ENCODE measurements at regions not wholly inside any gene's neighbourhood (a gene's known extent, or its start where the extent isn't known, plus 50 kb on each side); places are given as distances from the start of the nearest gene placed in this dataset.
"Not testable (repeated sequence)": the region's sequence is repeated elsewhere in the genome, so short reads cannot be mapped to it uniquely, and the experiment has no call there.

DNA sequence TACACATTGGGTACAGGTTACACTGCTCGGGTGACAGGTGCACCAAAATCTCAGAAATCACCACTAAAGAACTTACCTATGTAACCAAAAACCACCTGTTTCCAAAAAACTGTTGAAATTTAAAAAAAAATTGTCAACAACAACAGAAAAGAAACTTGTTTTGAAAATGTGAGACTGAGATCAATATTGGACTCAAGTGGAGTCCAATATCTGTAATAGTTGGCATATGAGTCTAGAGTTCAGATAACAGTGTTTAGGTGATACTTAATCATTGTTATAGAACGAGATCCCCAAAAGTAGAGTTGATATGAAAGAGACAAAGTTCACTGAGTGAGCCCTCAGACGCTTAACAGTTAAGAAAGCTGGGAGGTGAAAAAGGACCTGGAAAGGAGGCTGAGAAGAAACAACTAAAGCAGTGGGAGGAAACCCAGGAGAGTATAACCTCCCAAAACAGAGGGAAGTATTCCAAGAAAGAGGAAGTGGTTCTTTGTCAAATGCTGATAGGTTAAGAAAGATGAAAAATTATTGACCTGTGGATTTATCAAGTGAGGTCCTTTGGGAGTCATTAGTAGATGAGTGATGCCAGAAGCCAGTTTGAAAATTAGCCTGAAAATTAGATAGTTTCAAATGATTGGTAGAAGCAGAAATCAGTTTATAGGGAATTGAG, 388.6 kb upstream of the DPH6 start:
- no peak for DNase-seq (ENCODE audit: low read depth, low spot score)
- H3K4me3 ChIP-seq (ENCODE audit: low read length), result no peak overlapping the region

DNA sequence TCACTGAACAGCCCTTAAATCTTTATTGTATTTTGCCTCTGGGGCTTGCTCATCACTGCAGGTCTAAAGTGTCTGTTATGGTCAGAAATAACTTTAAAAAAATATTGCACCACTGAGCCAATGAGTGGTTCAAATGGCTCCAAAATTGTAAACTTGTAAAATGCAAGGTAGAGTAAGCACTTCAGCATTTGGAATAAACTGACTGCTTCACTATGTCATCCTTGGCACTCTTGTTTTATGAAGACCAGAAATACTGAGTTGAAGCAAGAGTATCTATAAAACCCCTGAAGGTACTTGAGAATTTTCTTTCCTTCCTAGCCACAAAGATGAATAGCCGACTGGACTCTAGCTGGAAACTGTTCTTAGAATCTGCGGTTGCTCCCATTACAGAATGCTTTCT, 390.3 kb upstream of the DPH6 start:
- no peak overlapping the region for H3K4me3 ChIP-seq (ENCODE audit: low read length)
- DNase-seq (ENCODE audit: low read depth, low spot score), result no peak

DNA sequence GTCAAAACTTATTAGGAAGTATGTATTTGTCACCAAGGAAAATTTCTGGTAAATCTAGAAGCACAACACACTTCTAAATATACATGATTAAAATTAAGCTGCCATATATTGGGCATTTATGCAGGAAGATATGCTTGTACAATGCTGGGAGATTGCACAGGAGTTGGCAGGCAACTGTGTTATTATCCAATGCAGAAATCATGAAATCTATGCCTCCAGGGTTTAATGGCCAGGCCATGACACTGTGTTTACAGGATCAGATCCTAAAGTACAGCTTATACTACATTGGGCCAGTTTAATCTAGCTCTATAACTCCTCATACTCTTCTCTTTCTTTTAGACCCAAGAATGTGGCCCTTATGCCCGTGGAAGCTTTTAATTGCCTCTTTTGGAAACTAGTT, 391.4 kb upstream of the DPH6 start:
- no peak for DNase-seq (ENCODE audit: low read depth, low spot score)

DNA sequence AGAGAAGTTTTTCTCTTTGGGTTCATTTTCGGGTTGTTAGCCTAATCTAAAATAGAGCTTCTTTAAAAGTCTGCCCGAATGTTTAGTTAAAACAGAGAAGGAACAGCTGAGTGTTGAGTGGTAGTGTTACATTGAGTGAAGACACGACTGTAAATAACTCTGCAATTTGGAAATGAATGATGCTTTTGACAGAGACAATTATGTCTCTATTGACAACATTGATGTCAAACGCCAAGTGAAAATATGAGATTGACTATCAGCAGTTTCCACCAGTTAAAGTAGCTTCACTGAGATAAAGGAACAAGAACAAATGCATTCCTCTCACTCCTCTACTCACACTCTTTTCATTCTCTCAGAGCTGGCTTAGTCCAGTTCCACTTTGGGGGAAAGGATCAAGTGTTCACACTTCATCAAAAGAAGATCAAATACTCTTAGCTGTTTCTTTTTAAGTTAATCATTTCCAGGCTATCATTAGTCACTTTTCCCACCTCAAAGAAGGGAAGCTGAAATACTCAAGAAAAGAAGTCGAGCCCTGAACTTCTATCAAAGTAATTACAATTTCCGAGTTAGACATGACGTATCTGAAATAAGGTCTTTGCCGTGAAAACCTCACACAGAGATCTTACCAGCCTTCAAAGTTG, 399.1 kb upstream of the DPH6 start:
- H3K4me3 ChIP-seq (ENCODE audit: low read length), result no peak overlapping the region
- no peak for DNase-seq (ENCODE audit: low read depth, low spot score)

More for the DNA sequence above, 391.4 kb upstream of the DPH6 start:
- H3K4me3 ChIP-seq (ENCODE audit: low read length), result no peak overlapping the region

DNA sequence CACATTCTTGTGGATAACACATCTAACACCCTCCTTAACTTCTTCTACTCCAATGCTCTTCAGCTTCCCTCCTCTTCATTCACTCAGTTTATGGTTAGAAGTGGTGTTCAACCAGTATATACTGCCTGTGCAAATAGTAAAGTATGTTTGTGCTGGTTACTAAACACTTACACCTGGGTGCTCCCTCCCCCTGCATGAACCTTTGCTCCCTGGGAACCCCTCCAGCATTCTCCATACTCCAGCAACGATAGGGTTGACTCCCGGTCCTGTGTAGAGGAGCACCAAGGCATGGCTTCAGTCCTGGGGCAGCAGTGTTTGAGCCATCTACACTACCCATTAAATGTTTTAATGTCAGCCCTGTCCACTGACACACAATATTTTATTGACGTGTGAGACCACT, 407.5 kb upstream of the DPH6 start:
- no peak for DNase-seq (ENCODE audit: low read depth, low spot score)
- no peak overlapping the region for H3K4me3 ChIP-seq (ENCODE audit: low read length)

DNA sequence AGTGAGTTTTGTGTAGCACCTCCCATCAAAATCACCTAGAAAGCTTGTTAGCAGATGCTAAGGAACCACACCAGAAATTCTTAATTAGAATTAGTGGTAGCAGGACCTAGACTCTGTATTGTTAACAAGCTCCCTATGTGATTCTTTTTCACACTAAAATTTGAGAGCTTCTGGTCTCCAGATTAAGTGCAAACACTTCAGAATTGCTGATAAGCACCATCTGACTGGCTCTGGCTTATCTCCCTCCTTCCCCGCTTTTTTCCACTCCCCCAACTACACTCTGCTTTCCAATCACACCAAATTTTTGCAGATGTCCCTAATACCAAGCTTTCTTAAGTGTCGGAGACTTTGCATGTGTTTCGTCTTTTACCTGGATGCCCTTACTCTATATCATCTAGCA, 410.1 kb upstream of the DPH6 start:
- DNase-seq (ENCODE audit: low read depth, low spot score), result no peak
- H3K4me3 ChIP-seq (ENCODE audit: low read length), result no peak overlapping the region

DNA sequence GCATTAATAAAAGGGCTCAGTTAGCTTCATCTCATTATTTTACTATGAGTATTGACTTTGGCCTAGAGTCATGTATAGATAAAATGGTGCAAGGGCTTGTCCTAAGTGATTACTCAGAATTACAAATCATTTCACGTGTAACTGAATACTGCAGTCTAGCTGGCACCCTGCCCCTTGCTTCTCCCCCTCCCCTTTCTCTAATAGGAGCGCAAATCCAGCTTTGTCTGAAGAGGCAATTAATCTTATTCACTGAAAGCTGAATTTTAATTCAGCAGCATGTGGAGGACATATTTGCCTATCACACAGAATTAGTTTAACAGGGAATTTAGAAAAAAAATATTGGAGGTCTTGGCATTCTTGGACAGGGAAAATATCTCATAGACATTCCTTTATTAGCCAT, 412.1 kb upstream of the DPH6 start:
- no peak for DNase-seq (ENCODE audit: low read depth, low spot score)
- no peak overlapping the region for H3K4me3 ChIP-seq (ENCODE audit: low read length)

DNA sequence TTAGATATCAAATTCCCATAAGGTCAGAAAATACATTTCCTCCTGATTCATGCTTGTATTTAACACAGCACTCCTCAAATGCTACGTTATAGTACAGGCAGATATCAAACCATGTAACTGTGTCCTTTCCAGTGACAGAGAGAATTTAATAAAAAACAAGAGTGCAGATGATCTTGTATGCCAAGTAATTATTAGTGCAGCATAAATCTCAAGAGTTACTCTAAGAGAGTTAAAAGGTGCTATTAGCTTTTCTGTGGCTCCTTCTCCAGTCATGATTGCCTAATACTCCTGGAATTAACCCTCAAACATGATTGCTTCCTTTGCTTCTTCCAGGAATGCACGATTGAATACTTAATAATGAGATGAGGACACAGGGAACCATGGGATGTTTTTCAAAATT, 413.0 kb upstream of the DPH6 start:
- no peak overlapping the region for H3K4me3 ChIP-seq (ENCODE audit: low read length)
- no peak for DNase-seq (ENCODE audit: low read depth, low spot score)

DNA sequence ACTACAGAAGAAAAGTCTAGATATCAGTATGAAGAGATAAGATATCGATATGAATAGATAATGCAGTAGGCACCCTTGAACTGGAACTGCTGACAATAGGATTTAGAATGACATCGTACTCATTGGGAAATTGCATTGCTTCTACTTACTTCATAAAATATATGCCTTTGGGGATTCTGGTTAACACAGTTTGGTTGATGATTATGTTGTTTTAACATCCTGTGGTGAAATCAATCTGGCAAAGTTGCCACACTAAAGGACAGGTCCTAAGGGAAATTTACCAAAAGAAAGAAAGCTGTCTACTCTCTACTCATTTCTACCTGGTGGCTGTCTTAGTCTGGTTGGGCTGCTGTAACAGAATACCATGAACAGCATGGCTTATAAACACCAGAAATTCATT, 417.4 kb upstream of the DPH6 start:
- no peak overlapping the region for H3K4me3 ChIP-seq (ENCODE audit: low read length)
- DNase-seq (ENCODE audit: low read depth, low spot score), result no peak

DNA sequence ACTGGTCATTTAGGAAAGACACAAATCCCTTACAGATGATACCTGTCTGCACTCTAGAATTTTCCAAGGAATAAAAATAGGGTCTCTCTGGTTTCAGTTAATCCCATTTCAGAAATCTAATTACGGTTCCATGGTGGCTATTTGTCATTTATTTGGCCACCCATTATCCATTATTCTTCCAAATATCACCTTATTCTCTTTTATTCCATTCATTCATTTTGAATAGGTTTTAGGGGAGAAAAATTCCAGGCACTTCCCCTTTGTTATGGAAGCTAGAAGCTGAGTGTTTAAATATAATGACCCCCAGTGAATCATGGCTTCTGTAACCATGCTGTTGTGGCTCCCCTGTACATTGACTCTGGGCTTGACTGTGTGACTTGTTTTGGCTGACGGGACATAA, 420.8 kb upstream of the DPH6 start:
- DNase-seq (ENCODE audit: low read depth, low spot score), result no peak
- H3K4me3 ChIP-seq (ENCODE audit: low read length), result no peak overlapping the region

DNA sequence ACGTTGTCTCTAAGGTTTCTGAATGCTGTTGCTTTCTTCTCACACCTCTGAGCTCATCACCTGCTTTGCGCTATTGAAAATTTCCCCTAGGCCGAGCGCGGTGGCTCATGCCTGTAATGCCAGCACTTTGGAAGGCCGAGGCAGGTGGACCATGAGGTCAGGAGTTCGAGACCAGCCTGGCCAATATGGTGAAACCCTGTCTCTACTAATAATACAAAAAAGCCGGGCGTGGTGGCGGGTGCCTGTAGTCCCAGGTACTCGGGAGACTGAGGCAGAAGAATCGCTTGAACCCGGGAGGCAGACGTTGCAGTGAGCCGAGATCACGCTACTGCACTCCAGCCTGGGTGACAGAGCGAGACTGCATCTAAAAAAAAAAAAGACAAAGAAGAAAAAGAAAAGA, 422.0 kb upstream of the DPH6 start:
- H3K4me3 ChIP-seq (ENCODE audit: low read length); DNase-seq (ENCODE audit: low read depth, low spot score): not testable (repeated sequence)

DNA sequence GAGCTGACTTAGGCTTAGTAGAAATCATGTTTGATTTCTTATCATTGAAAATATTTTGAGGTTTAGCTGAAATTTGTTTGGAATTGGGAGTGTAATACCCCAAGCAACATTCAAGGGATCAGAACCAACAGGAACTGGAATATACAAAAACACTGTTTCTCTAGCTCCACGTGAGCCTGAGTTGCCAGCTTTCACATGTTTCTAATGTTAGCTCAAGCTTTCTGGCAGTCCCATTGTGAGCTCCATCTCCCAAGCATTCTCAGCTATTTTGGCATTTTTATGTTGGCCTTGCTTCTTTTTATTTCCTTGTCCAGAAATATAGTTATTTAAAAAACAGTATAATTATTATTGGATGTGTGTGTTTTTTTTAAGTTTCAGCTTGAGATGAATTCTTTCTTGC, 427.1 kb upstream of the DPH6 start:
- DNase-seq (ENCODE audit: low read depth, low spot score), result no peak
- no peak overlapping the region for H3K4me3 ChIP-seq (ENCODE audit: low read length)

DNA sequence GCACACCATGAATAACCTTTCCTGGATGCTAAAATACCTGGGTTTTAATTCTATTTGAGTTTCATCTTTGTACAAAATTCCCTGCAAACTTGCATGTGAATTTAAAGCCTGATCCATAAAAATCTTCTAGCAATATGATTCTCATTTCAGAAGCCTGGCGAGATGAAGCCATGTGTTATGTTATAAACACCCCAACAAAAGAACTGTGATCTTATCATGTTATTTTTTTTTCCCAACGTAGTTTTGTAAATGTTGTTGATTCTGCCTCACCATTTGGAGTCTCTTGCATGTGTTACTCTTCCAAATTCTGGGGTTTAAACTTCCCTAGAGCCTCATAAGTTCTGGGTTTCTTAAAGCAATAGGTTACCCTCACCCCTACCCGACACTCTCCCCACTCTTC, 428.1 kb upstream of the DPH6 start:
- DNase-seq (ENCODE audit: low read depth, low spot score), result no peak
- no peak overlapping the region for H3K4me3 ChIP-seq (ENCODE audit: low read length)

DNA sequence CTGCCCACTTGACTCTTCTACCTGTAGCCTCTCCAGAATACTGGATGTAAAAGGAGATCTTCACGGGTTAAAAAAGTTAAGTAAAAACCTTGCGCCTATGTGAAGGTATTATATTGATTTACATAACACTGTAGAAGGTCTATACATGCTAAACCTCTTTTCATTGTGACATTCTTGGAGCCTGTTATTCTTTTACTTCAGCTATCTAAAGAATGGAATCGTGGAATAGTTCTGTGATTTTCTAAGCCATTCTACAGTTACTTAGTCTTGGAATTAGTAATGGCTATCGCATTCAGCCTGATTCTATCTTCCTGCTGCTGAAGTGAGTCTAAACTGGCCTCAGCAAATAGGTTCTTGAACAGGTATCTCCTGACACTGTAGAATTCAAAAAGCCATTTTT, 430.0 kb upstream of the DPH6 start:
- H3K4me3 ChIP-seq (ENCODE audit: low read length), result no peak overlapping the region
- DNase-seq (ENCODE audit: low read depth, low spot score), result no peak

DNA sequence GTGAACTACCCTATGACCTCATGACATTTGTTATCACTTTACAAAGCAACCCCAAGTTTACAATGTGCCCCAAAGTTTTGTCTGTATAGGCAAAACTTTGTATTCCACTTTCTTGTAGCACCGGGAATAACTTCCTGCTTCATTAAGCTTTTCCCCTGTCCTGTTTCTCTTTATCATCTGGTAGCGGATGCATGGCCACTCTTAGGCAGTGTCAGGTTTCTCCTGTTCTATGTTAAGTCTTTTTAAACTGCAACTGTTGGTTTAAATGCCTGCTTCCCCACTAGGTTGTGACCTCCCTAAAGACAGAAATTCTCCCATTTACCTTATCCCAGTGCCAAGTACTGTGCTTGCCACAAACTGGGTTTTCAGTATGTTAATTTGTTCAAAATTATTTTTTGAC, 433.6 kb upstream of the DPH6 start:
- DNase-seq (ENCODE audit: low read depth, low spot score), result no peak
- no peak overlapping the region for H3K4me3 ChIP-seq (ENCODE audit: low read length)

DNA sequence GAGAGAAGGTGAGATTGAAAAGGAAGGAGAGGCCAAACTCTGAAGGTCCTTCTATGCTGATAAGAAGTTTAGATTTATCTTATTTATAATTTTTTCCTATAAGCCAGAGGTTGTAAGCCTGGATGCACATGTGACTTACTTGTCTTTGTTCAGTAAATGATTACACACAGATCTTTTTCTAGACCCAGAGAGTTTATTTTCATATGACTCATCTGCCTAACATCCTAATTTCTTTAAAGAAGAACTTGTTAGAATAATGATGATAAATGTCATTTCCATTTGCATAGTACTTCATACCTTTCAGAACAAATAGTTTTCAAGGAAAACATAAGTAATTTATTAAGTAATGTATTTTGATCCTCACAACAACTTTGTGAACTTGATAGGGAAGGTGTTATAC, 434.8 kb upstream of the DPH6 start:
- H3K4me3 ChIP-seq (ENCODE audit: low read length), result no peak overlapping the region
- DNase-seq (ENCODE audit: low read depth, low spot score), result no peak

DNA sequence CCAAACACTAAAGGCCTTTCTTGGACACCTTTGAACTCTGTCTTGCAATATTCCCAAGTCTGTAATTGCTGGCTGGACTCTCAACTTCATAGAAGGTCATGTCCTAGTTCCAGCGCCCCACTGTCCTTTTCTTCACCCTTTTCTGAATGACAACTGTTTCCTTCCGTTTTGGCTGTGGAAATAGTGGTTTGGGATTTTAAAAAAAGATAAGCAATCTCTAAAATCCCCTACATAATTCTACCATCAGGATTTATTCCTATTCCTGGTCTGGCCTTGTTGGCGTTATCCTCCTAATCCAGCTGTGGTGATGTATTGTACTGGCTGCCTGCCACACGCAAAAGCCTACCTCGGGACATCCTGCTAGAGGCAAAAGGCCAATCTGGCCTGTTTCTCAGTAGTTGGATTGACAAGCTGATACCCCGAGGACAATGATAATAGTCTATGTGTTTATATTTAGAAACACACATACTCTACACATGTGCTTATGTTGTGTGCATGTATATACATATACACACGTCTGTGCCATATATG, 440.3 kb upstream of the DPH6 start:
- DNase-seq (ENCODE audit: low read depth, low spot score), result no peak

DNA sequence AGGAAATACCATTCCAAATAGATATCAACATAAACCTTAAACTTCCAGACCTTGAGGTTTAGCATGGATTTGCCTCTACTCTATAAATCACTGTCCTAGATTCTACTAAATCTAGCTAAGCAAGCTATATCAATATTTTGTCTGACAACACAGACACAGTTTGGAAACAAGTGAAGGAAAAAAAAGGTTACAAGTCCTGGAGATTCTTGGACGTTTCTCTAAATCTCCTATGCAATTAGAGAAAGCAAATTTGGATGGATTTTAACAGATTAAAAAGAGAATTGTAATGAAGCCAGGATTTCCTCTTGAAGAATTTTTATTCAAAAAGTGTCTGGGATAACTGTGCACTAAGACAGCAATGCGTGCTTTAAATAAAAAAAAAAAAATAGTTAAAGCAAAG, 441.1 kb upstream of the DPH6 start:
- DNase-seq (ENCODE audit: low read depth, low spot score), result no peak
- no peak overlapping the region for H3K4me3 ChIP-seq (ENCODE audit: low read length)

More for the DNA sequence above, 440.3 kb upstream of the DPH6 start:
- H3K4me3 ChIP-seq (ENCODE audit: low read length), result no peak overlapping the region

DNA sequence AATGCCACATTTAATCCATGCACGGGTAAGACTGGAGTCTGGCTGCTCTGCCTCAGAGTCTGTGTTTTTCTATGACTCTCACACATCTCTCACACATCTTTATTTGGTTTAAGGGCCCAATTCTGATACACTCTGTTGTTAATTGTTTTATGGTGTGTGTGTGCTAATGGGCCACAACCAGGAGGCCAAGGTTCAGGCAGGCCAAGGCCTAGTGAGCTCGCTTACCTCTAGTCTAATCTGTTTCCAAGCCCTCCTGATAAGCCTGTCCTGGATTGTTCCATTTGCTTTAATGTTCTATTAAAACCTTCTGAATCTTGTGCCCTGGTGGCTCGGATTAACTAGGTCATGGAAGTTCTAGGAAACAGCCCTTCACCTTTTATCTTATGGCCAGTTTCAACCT, 445.4 kb upstream of the DPH6 start:
- no peak for DNase-seq (ENCODE audit: low read depth, low spot score)
- no peak overlapping the region for H3K4me3 ChIP-seq (ENCODE audit: low read length)

DNA sequence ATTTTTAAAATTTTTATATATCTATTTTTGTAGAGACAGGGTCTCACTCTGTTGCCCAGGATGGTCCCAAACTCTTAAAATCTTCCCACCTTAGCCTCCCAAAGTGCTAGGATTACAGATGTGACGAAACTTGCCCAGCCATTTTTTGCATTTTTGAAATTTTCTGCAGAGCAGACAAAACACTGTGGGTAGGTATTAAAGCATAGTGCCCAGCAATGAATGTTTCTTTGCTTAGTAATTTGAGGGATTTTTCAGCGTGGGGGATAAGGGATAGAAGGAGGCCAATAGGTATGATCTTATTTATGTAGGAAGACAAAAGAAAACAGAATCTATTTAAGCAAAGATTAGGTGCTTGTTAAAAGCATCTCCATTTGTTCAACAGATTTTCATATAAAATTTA, 446.8 kb upstream of the DPH6 start:
- no peak overlapping the region for H3K4me3 ChIP-seq (ENCODE audit: low read length)
- no peak for DNase-seq (ENCODE audit: low read depth, low spot score)

DNA sequence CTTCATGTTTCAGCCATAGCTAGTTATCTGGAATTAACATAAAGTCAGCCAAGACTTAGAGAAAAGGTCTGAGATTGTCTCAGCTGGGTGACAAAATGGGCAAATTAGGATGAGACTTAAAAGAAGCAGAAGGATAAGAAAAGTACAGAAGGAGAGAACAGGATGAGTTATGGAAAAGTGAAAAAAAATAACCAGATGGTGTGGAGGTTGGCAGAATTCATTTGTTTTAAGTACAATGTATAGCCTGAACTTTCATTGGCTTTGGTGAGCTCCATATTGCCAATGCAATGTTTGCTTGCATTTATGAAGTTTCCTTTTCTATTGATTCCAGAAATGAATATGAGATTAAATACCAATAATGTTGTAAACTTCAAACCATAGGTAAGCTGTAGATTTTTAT, 447.2 kb upstream of the DPH6 start:
- H3K4me3 ChIP-seq (ENCODE audit: low read length), result no peak overlapping the region
- DNase-seq (ENCODE audit: low read depth, low spot score), result no peak
